ENCODE measurements at regions not wholly inside any gene's neighbourhood (a gene's known extent, or its start where the extent isn't known, plus 50 kb on each side); places are given as distances from the start of the nearest gene placed in this dataset.

DNA sequence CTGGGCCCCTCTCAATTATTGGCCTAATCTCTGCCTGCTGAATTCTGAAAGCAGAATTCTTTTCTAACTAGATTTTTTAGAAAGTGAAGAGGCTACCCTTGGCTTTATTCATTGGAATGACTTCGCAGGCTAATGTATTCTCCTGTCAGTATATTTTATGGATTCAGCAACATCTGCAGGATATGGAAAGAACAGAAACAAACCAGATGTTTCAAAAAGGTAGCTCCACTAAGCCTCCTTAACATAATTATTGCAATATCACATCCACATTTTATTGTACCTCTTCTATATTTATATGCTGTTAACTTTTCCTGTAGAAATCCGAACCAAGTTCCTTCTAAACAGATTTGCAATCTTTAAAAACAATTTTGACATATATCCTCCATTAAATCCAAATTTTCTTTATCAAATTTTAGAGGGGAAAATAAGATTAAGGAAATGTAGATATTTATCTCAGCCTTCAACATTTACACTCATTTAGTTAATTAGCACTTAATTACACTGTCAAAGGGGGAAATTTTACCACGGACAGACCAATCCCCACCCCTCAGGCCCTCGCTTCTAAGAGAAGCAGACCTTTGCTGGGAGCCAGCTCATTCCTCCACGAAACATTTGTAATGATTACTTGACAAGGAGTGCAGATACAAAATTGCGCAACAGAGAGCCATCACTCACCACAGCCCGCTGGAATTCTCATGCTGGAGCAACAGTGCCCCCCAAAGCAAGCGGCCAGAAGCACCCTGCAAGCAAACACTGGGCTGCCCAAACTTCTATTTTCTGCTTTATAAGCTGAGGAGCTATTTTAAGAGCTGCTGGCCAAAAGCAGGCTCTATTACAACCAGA is 253.4 kb downstream of the ETAA1 start:
- TF ChIP-seq, protein P1, sequence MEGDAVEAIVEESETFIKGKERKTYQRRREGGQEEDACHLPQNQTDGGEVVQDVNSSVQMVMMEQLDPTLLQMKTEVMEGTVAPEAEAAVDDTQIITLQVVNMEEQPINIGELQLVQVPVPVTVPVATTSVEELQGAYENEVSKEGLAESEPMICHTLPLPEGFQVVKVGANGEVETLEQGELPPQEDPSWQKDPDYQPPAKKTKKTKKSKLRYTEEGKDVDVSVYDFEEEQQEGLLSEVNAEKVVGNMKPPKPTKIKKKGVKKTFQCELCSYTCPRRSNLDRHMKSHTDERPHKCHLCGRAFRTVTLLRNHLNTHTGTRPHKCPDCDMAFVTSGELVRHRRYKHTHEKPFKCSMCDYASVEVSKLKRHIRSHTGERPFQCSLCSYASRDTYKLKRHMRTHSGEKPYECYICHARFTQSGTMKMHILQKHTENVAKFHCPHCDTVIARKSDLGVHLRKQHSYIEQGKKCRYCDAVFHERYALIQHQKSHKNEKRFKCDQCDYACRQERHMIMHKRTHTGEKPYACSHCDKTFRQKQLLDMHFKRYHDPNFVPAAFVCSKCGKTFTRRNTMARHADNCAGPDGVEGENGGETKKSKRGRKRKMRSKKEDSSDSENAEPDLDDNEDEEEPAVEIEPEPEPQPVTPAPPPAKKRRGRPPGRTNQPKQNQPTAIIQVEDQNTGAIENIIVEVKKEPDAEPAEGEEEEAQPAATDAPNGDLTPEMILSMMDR (IDR thresholded peaks at IDR 0.05) = peak in 5 of 6 experiments; percentile 28 to 81 (median 66)
- TF ChIP-seq POLR2A (IDR thresholded peaks at IDR 0.05) = no peak
